AG08395 (cell line): ENCODE measurements at regions not wholly inside any gene's neighbourhood (a gene's known extent, or its start where the extent isn't known, plus 50 kb on each side); places are given as distances from the start of the nearest gene placed in this dataset.
"Not testable (repeated sequence)": the region's sequence is repeated elsewhere in the genome, so short reads cannot be mapped to it uniquely, and the experiment has no call there.

Experiments used
- DNase-seq: peaks from one replicate; pipeline ENCODE4 v3.0.0; 2012; ENCODE audit warnings: mixed read lengths, low spot score

GRCh38 chr15:36406366-36406765 is 173.1 kb upstream of the CDIN1 start:
- DNase-seq, result no peak

- DNase-seq, result no peak
Observed at GRCh38 chr15:36406911-36407310, 172.5 kb upstream of the CDIN1 start.

GRCh38 chr15:36407647-36408046 is 171.8 kb upstream of the CDIN1 start:
- peak; percentile 78 for DNase-seq

- no peak for DNase-seq
Observed at GRCh38 chr15:36409819-36410218, 169.6 kb upstream of the CDIN1 start.

GRCh38 chr15:36414670-36415069 is 164.8 kb upstream of the CDIN1 start:
- DNase-seq, result no peak

- peak; percentile 68 for DNase-seq
Observed at GRCh38 chr15:36415643-36416042, 163.8 kb upstream of the CDIN1 start.

GRCh38 chr15:36422631-36423030 is 156.8 kb upstream of the CDIN1 start:
- DNase-seq, result no peak

GRCh38 chr15:36426691-36427090 is 152.7 kb upstream of the CDIN1 start:
- no peak for DNase-seq

GRCh38 chr15:36428102-36428845 is 151.2 kb upstream of the CDIN1 start:
- peak; percentile 95 for DNase-seq

GRCh38 chr15:36429707-36430106 is 149.7 kb upstream of the CDIN1 start:
- no peak for DNase-seq

- DNase-seq, result no peak
Observed at GRCh38 chr15:36430280-36430679, 149.1 kb upstream of the CDIN1 start.

GRCh38 chr15:36430726-36431265 is 148.6 kb upstream of the CDIN1 start:
- DNase-seq, result no peak

GRCh38 chr15:36432161-36432560 is 147.3 kb upstream of the CDIN1 start:
- peak; percentile 34 for DNase-seq

- DNase-seq, result no peak
Observed at GRCh38 chr15:36434177-36434576, 145.2 kb upstream of the CDIN1 start.

- DNase-seq, result no peak
Observed at GRCh38 chr15:36438499-36438898, 140.9 kb upstream of the CDIN1 start.

- no peak for DNase-seq
Observed at GRCh38 chr15:36447373-36447772, 132.1 kb upstream of the CDIN1 start.

GRCh38 chr15:36448418-36448817 is 131.0 kb upstream of the CDIN1 start:
- no peak for DNase-seq

GRCh38 chr15:36449084-36449661 is 130.3 kb upstream of the CDIN1 start:
- DNase-seq, result peak; percentile 5

GRCh38 chr15:36449662-36450145 is 129.7 kb upstream of the CDIN1 start:
- DNase-seq, result no peak

GRCh38 chr15:36454244-36454643 is 125.2 kb upstream of the CDIN1 start:
- not testable (repeated sequence) for DNase-seq

GRCh38 chr15:36458411-36458810 is 121.0 kb upstream of the CDIN1 start:
- no peak for DNase-seq

- no peak for DNase-seq
Observed at GRCh38 chr15:36465304-36465703, 114.1 kb upstream of the CDIN1 start.

GRCh38 chr15:36468746-36469145 is 110.7 kb upstream of the CDIN1 start:
- peak; percentile 84 for DNase-seq
